Left colon (tissue), 2 donors: ENCODE measurements at regions not wholly inside any gene's neighbourhood (a gene's known extent, or its start where the extent isn't known, plus 50 kb on each side); places are given as distances from the start of the nearest gene placed in this dataset.

Experiments
- ATAC-seq: fragments of 200-7000 bp; cut with Tn5 transposase; one replicate; pipeline ENCODE4 v1.9.1; 2020; ENCODE audit warnings: mild to moderate bottlenecking, moderate library complexity
- DNase-seq, 2 donors: peaks; one replicate each; pipeline ENCODE4 v3.0.0-alpha.2; 2020
- intact Hi-C, 2 donors: fragments of 100-400 bp; cut with DNase I in 1 of 2; cut with micrococcal nuclease in 1 of 2; formaldehyde crosslinking; loops; one replicate each; pipeline versions ENCODE4 v1.11.2 to v1.14.0; 2022; cut with DNase I, micrococcal nuclease
- microRNA-seq, 2 donors: library from miRNA; unstranded; fragments of <30 nt; microRNA quantifications; one replicate each; pipeline versions ENCODE4 v1.1.0 to v1.2.0, GENCODE V29; 2020
- donor health status: DM: no; HTN: no; CAD: no.
- donor health status: DM: yes; HTN: yes; CAD: no.

DNA sequence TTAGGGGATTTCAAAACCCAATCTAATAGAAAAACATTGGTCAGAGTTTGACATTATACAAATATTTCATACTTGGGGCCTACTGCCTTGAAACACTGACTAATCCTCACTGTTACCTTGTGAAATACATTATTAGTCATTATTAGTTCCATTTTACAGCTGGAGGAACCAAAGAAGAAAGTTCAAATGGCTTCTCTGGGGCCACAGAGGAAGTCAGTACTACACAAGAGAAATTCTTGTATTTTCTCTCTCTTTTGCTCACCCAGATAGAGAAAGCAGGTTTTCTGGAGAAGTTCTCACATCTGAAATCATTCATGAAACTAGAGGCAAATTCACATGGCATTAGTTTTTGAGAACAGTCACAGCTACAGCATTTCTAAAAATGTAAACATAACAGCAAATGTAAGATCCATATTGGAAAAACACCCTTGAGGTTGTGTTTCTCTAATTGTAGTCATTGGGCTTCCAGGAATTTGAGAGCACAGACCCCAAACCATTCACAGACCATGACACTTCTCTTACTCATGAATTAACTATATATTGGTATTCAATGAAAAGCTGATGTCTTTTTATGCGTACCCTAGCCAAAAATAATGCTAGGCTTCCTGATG lies 83.0 kb downstream of the LLPH start:
- no peak for DNase-seq
- ATAC-seq: no peak
- intact Hi-C loops: no loop called here

DNA sequence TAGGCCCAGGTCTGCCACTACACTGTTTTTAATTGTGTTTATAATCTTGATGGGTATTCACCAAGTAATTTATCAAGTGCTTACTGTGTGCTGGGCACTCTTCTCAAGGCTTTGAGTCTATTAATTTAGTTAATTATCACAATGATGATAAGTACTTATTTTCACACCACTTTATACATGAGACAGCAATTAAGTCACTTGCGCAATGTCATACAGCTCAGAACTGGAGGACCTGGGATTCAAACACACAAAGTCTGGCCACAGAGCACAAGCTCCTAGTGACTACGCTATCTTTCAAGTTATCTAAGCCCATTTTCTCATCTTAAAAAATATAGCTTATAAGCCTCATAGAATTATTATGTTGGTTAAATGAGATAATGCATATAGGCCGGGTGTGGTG lies 85.0 kb downstream of the LLPH start:
- intact Hi-C loops: no loop called here
- ATAC-seq (no peak), DNase-seq (no peak)

DNA sequence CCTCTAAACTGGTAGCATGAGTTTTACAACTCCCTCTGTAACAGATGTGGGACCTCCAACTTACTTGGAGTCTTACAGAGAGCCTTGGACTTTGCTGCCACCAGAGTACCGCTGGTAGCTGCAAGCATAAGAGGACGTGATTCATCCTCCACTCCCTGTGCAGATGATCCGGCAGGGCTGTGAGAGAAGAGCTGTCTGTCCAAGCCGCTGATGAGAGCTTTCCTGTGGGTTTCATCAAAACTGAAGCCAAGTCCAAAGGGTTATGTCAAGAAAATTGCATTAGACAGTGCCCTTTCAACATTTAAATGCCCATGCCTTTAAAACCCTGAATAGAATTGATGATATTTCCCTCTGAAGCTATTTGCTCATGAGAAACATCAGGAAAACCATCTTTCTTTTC lies 85.8 kb downstream of the LLPH start:
- no peak for DNase-seq
- intact Hi-C loops: no loop called here
- ATAC-seq: no peak

DNA sequence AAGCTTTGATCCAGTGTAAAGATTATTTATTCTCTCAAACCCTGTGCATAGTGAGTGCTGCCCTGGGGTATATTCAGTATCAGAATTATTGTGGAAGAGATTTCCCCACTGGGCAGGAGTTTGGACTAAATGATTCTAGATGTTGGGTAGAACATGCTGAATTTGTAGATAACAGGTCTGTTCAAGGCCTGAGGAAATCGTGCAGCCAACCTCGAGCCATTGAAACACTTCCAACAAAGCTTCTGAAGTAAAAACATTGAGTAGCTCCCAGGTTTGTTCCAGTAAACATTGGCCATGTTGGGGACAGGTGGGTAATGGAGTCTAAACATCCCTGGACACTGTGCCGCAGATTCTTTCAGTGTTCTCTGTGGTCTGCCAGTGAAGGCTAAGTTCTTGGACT lies 87.5 kb downstream of the LLPH start:
- DNase-seq (no peak), ATAC-seq (no peak)
- intact Hi-C loops: no loop called here

DNA sequence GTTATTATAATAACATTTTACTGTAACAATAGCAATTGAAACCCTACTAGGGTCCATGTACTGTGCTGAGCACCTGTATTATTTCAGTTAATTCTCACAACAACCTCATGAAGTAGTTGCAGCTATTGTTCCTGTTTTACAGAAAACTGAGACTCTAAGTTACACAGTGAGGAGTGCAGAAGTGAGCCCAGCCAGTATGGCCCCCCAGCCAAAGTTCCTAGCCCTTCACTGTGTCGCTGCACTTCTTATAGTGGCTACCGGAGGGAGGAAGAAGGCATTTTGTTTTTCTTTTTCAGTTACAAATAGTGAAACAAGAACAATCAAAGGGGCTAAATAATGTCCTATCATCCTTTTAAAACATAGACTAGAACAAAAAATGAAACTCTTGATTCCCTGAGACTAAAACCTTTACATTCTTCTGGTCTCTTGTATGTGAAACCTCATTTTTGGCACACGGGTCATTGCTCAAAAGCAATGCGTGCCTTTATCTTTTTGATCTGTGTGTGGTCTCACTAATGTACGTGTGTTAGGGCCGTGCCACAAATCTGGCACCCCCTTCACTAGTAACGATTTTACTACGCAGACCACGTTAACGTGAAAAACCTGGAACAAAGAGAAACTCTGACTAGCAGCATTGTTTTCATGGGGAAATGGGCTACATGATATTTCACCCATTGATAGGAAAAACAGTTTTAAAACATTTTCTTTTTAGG lies 88.7 kb downstream of the LLPH start:
- no peak for DNase-seq
- ATAC-seq: no peak
- intact Hi-C loops: no loop called here

DNA sequence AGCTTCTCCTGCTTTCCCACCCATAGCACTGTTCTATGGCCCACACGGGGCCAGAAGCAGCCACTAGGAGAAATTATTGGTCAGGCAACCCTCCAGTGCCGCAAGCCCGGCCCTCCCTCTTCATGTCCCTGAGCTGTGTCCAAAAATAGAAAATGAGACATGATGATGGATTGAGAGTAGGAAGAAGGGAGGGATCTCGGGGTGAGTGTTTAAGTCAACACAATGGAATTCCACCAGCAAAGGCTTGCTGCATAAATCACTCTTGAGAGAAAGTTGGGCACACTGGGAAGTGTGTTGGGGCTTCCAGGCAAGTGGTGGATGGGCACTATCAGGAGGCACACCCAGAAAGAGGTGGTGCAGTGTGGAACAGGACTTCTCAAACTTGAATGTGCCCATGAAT lies 94.2 kb downstream of the LLPH start:
- intact Hi-C loops: no loop called here
- no peak for ATAC-seq
- no peak for DNase-seq

DNA sequence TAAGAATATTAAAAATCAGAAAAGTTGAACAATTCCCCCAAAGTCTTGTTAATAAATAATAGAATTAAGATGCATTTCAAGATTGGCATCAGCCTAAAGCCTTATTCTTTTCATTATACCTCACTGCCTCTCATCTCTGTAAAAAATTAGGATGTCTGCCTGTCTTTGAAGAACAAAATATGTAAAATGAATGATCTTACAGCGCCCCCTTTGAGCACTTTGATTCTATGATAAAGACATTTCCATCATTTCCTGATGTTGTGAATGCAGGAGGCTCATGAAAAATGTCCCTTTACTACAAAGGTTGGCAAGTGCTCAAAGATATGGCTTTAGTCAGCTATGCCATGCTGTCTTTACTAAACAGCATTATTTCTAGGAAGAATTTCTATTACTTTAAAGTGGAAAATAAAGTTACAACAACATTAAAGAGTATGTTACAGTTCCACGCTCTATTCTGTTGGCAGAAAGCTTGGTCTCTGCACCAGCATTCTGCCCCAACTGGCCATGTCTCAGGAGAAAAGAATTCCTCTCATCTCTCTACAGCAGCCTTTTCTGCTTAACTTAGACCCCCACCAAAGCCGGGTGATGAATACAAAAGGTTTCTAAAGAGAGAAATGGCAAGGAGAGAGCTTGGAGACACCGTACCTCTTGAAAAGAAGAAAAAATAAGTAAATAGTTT lies 95.1 kb downstream of the LLPH start:
- DNase-seq (no peak), ATAC-seq (no peak)
- intact Hi-C loops: no loop called here

DNA sequence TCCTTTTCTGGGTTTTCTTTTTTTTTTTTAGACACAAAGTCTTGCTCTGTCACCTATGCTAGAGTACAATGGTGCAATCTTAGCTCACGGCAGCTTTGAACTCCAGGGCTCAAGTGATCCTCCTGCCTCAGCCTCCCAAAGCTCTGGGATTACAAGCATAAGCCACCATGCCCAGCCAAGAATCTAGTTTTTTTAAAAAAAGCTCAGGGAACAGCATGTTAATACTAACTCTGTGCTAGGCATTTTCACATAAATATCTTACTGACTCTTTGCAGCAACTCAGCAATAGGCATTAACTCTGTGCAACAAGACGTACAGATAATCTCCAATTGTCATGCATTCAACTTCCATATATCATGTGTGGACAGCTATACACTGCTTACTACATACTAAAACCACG lies 97.4 kb downstream of the LLPH start:
- ATAC-seq: no peak
- intact Hi-C loops: no loop called here
- DNase-seq: no peak

DNA sequence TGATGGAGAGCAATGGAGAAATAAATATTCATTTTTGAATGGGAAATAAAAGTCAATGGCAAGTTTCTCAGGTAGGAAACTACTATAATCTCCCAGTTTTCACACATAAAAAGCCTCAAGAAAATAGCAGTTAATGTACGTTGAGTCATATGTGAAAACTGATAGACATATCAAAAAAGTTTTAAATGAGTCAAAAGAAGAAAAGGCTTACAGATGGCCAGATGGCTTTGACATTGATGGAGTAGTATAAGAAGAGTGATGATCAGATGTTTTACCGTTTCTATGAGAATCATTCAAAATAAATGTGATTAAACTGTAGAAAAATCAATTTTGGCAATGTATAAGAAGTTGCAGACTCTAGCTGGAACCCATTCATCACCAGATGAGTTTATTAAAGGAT lies 97.8 kb downstream of the LLPH start:
- no peak for DNase-seq
- intact Hi-C loops: no loop called here
- no peak for ATAC-seq

DNA sequence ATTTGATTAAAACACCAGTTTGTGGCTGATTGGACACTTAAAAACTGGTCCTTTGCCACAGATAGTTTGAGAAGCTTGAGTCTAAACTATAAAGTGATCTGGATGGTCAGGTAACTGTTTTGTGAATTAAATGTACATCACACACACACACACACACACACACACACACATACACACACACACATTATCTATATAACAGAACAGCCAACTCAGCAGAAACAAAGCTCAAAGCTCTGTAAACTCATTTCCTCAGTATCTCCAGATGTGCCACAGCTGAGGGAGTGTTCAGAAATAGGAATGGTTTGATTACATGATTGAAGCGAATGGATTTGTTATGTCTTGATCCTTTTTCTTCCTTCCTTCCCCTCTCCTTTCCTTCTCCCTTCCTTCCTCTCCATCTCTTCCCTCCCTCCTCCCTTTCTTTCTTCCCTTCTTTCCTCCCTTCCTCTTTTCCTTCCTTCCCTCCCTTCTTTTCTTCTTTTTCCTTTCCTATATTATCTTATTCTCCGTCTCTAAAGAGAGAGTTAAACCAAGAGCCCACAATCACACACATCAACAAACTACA lies 100.3 kb downstream of the LLPH start:
- intact Hi-C loops: no loop called here
- ATAC-seq (no peak), DNase-seq (no peak)

DNA sequence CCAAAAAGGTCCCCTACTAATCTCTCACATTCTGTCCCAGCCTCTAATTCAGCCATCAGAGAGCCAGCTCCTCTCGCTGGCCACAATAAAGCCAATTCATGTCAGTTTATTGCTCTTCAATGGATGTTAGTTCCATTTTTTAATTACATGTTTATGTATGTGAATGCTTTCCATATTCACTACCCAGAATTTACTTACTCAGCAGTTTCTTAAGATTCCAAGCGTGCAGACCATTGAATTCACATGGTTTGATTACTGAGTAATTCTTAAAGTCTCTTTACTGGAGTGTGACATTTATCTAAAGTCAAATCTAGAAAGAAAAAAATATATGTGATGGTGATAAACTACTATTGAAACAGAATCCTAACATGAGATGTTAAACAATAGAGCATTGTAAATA lies 102.2 kb downstream of the LLPH start:
- intact Hi-C loops: no loop called here
- ATAC-seq (no peak), DNase-seq (no peak)

DNA sequence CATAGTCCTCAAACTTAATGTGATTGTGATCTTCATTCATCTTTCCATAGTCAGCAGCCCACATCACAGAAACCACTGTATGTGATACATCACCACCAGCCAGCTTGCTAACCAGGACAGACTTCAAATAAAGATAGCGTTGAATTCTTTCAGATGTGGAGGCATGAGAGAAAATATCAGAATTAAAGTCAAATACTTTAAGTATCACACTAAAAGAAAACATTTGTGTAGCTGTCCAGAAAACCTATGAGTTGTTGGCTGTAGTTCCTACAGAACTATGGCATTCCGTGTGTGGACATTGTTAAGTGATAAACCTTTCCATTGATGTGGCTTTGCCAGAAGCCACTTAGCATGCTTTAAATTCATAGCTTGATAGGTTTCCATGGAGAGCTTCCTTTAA lies 105.1 kb downstream of the LLPH start:
- ATAC-seq (no peak), DNase-seq (no peak)
- intact Hi-C loops: no loop called here

DNA sequence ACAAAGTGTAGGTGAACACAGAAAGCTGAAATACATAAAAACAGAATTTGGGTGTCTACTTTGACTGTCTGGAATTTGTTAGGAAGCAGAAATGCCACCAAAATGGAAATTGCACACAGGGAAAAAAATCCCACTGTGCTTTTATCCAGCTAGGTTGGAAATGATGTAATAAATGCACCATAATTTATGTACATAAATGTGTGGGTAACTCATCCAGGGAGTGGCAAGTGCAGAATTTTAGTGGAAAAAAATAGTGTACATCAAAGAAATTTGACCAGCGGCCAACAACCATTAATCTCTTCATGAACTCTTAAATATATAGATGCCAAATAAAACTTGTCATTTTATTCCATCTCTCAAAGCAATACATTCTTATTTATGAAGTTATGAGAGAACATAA lies 105.6 kb downstream of the LLPH start:
- intact Hi-C loops: no loop called here
- DNase-seq (no peak), ATAC-seq (no peak)

DNA sequence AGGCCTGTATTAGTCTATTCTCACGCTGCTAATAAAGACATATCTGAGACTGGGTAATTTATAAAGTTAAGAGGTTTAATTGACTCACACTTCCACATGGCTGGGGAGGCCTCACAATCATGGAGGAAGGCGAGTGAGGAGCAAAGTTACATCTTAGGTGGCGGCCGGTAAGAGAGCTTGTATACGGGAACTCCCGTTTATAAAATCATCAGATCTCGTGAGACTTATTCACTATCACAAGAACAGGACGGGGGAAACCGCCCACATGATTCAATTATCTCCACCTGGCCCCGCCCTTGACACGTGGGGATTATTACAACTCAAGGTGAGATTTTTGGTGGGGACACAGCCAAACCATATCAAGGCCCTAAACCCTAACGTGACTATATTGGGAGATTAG lies 110.1 kb downstream of the LLPH start:
- intact Hi-C loops: no loop called here
- ATAC-seq: no peak

DNA sequence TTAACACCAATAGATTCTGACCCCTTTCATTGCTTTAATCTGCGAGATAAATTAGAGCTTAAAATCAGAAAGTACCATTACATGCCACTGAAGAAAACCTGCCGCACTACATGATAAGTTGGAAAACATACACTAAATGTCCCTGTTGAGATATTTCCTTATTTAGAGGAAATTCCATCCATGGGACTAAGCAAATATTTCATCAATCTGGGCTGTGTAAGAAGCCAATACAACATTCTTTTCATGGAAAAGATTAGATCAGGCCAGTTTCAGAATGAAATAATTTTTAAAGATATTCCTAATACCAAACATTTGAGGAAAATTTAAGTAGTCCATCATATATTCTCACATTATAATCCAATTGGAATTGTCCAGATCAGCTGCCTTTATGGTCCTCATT lies 112.8 kb downstream of the LLPH start:
- no peak for DNase-seq
- ATAC-seq: no peak
- intact Hi-C loops: no loop called here

More for the DNA sequence above, 110.1 kb downstream of the LLPH start:
- no peak for DNase-seq

Small RNAs in the stretch of these regions (microRNA-seq; reads per million reads assigned to microRNA genes)
- gene MIR6074: 0 reads per million in 2 donors
